Loucy (cell line): ENCODE measurements at regions not wholly inside any gene's neighbourhood (a gene's known extent, or its start where the extent isn't known, plus 50 kb on each side); places are given as distances from the start of the nearest gene placed in this dataset.

Experiments used
- EZH2phosphoT487 ChIP-seq: fragments of 200-600 bp; IDR thresholded peaks from 2 replicates; pipeline ENCODE4 v1.6.1; 2018; ENCODE audit warnings: antibody characterized with exemption, mild to moderate bottlenecking, moderate library complexity, borderline replicate concordance
- TF ChIP-seq, protein P1 (sequence below): fragments of 200-600 bp; sonication (generic); conservative IDR thresholded peaks from 2 replicates; pipeline ENCODE4 v1.5.1; 2014; ENCODE audit warnings: mild to moderate bottlenecking, antibody characterized with exemption, low read length

DNA sequence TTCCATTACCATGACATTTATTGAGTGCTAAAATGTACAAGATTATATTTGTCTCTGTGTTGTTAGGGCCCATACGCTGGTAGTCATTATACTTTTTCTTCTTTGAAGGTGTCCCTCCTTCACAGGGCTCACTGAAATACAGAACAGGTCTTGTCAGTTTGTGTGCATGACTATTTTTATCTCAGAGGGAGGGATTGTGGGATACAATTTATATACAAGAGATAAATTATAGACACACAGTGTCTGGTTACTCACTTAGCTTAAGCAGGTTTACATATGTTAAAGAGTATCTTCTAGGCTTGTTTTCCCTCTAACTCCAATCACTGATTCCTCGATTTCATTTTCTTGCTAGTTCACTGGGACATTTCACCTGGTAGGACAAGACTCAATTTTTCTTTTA, 143.3 kb upstream of the GUCY1A1 start:
- TF ChIP-seq, protein P1, sequence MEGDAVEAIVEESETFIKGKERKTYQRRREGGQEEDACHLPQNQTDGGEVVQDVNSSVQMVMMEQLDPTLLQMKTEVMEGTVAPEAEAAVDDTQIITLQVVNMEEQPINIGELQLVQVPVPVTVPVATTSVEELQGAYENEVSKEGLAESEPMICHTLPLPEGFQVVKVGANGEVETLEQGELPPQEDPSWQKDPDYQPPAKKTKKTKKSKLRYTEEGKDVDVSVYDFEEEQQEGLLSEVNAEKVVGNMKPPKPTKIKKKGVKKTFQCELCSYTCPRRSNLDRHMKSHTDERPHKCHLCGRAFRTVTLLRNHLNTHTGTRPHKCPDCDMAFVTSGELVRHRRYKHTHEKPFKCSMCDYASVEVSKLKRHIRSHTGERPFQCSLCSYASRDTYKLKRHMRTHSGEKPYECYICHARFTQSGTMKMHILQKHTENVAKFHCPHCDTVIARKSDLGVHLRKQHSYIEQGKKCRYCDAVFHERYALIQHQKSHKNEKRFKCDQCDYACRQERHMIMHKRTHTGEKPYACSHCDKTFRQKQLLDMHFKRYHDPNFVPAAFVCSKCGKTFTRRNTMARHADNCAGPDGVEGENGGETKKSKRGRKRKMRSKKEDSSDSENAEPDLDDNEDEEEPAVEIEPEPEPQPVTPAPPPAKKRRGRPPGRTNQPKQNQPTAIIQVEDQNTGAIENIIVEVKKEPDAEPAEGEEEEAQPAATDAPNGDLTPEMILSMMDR, result no peak
- no peak for TF ChIP-seq EZH2phosphoT487
